Renal cortical epithelial cell (primary cell): ENCODE measurements at regions not wholly inside any gene's neighbourhood (a gene's known extent, or its start where the extent isn't known, plus 50 kb on each side); places are given as distances from the start of the nearest gene placed in this dataset.
"Not testable (repeated sequence)": the region's sequence is repeated elsewhere in the genome, so short reads cannot be mapped to it uniquely, and the experiment has no call there.

Experiments used
- DNase-seq: peaks from one replicate; pipeline ENCODE4 v3.0.0-alpha.2; 2011; ENCODE audit warnings: low read depth

GRCh38 chr4:100340512-100341485 lies 150.5 kb upstream of the DDIT4L start:
- peak; percentile 78 for DNase-seq

GRCh38 chr4:100339870-100340269 lies 149.6 kb upstream of the DDIT4L start:
- DNase-seq: no peak

DNA sequence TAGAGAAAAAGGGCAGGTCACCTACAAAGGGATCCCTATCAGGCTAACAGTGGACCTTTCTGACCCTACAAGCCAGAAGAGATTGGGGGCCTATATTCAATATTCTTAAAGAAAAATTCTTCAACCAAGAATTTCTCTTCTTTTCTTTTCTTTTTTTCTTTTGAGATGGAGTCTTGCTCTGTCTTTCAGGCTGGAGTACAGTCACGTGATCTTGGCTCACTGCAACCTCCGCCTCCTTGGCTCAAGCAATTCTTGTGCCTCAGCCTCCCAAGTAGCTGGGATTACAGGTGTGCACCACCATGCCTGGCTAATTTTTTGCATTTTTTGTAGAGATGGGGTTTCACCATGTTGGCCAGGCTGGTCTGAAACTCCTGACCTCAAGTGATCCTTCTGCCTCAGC lies 143.2 kb upstream of the DDIT4L start:
- DNase-seq: not testable (repeated sequence)

DNA sequence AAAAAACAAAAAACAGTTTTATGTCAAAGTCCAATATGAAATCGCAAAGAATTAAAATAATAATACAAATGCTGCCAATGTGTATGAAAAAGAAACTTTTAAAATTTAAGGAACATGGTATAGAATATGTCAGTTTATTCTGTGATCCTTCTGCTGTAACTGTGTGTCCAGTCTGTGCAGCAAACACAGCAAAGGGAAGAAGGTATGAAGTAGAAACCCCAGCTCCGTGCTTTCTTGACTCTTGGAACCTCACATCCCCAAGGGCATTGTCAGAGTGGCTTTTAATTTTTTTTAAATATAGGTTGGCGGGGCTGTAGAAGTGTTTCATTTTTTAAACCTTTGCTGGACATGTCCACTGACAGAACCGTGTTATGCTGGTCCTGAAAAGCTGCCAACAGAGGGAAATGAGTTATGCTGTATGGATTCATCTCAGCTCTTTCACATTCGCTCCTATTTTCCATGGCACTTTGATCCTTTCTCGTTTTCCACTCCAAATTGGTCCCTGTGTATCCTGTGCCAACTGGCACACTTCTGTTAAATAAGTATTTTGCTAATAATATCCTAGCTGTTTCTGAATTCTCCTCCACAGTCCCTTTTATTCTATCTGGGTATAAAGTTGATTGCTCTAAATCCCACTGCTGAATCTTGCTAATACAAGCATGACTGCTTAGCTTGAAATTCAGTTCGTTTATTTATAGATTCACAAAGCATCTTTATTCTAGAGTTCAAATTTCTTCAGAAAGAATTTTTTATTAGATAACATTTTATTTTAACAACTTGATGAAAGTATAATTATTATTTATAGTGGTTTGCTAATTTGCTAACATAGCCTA lies 127.0 kb upstream of the DDIT4L start:
- no peak for DNase-seq

DNA sequence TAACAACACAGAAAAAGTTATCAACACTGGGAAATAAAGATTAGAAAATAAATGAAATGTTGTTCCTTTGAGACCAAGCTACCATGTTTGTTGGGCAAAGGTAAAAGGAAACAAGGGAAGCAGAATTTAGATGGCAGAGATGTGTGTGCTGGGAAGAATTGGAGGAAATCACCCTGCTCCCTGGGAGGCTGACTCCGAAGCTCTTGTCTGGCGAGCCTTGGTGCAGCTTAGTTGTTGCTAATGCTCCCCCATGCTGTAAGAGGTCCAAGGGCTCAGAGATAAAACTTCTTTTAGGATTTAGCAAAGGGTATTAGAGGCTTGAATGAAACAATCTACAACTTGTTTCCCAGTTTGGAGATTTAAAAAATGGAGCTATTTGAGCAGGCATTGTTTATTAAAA lies 123.8 kb upstream of the DDIT4L start:
- no peak for DNase-seq

DNA sequence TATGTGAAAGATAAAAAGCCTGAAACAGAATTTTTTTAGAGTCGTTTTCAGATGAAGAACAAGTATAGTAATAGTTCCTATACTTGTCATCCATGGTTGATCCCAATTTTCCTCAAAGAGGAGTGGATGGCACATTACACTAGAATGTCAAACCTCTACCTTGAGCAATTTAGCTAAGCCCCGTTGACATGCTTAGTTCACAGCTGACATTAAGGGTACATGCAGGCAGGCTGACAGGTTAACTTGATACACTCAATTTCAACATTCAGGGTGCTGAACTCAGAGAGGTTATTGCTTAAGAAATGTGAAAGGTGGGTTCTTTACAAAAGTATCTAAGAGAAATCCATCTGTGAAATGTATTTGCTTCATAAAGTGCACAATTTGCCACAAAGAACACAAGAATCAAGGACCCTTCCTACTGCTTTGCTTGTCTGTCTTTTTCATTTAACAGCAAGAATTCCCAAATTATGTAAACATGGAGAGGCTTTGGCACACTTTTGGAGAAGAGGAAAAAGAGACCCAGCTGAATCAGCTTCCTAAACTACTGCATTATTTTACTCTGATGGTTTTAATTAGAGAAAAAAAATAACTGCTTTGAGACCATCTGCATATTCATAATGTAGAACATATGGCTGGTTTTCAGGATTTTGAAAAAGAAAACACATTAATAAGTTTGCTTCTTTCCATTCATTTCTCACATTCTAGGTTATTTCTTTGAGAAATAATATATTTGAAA lies 122.5 kb upstream of the DDIT4L start:
- DNase-seq: no peak

GRCh38 chr4:100311181-100311580 lies 120.9 kb upstream of the DDIT4L start:
- DNase-seq: peak; percentile 42

DNA sequence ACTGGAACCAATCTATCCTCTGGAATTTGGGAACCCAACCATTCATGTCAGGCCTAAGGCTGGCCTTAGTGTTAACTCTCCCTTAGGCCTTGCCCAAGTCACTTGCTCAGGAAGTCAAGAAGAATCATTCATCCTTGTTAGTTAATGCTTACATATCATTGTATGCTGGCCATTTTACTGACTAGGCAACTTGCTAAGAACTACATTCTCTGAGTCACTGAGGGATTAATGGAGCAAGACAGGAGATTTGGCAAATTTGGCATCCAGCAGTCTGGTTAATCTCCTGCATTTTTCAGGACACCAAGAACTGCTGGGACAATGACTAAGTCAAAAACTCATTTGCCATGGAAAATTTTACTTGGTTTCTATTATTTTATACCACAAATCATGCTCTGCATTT lies 115.8 kb upstream of the DDIT4L start:
- DNase-seq: peak; percentile 98

DNA sequence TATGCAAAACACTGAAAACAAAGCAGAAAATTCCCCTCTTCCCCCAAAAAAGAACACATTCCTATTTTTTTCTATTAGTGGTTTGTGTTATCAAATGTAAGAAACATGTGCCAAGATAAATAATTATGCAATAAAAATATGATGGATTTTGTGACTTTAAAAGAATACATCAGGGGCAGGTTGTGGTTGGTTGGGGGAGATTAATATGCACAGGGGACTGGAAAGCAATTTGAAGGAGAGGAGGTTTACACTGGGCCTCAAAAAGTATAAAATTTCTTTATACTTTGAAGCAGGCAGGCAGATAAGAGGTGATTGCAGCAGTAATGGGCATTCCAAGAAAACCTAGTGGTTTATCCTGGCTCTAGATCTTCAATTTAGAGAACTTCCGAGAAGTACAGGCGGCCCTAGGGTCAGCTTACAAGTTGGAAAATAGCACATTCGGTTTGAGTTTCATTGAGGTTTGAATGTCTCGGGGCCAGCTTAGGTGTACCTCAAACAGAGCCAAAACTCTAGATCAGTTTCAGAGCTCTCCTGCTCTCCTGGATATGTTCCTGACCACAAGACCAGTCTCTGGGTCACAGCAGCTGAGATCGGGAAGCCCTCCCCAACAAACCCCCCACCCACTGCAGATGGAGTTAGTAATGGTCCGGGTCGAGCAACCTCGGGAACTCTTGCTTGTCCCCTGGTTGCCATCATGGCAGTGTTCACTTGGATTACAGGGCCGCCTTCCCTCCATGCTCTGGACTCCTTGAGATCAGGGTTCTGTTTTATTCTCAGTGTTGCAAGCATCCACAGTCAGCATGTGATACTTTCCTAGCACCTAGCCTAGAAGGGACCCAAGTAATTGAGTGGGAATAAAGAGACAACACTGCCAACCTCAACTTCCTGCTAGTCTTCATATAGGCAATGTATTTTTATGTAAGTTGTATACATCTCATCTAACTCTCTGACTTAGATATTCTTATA lies 112.1 kb upstream of the DDIT4L start:
- DNase-seq: no peak

- DNase-seq: peak; percentile 95
These were observed 109.0 kb upstream of the DDIT4L start for GRCh38 chr4:100299046-100299840.

GRCh38 chr4:100295792-100296191 lies 105.5 kb upstream of the DDIT4L start:
- DNase-seq: no peak

DNA sequence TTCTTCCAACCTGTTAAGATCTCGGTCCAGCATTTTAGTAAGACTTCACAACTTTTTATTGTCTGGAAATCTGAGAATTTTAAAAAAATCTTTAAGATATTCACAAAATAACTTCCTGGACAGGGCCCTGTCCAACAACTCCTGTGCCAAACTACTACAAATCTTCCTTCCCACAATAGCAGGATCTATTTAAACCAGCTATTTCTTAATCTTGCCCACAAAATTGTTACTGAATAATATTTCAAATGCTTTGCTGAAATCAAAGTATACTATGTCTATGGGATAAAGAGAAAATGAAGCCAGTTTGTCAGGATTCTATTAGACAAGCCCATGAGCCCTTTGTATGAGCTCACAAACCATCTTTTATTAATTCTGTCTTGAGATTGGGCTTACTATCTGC lies 104.1 kb upstream of the DDIT4L start:
- no peak for DNase-seq

- peak; percentile 44 for DNase-seq
These were observed 100.3 kb upstream of the DDIT4L start for GRCh38 chr4:100290585-100290984.

DNA sequence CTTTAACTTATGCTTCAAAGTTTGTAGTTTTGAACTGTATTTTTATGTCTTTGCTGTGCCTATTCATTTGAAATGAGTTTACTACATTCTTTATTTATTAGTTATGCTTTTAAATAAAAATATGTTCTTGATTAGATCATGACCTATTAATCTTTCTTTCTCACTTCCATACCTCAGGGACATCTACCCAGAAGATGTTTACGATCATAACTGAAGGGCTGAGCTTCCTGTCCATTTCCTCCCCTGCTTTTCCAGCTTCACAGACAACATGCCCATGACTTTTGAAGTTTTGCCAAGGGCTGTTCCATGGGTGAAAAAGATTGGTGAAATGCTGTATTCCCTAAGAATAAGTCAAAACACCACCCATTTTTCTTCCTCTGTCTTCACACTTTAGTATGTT lies 99.7 kb upstream of the DDIT4L start:
- no peak for DNase-seq

- DNase-seq: peak; percentile 83
These were observed 99.2 kb upstream of the DDIT4L start for GRCh38 chr4:100289530-100289888.

DNA sequence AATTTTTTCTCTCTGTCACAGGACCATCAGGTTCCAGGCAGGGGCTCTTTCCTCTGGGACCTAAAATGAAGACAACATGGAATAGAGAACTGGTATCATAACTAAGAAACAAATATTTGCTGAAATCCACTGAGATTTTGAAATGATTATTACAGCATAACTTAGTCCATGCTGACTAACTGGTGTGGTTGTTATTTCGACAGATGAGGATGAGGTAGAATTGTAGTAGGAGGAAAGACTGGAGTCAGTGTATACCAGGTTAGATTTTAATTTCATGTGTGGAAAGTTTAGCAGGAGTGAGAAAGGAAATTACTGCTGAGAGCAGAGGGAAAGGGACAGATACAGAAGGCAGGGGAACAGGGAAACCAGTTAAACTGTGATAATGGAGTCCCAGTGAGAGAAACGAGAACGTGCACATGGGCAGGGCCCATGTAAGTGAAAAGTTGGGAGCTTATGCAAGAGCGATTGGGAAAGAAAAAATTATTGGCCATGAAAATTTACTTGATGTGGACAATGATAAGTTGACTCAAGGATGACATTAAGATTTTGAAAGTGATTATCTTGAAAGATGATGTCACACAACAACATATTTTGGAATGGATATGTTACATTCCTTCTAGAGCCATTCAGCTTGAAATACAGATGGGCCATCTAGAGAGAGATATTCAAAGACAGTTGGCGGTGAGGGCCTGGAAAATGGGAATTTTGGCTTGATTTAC lies 98.7 kb upstream of the DDIT4L start:
- DNase-seq: no peak

DNA sequence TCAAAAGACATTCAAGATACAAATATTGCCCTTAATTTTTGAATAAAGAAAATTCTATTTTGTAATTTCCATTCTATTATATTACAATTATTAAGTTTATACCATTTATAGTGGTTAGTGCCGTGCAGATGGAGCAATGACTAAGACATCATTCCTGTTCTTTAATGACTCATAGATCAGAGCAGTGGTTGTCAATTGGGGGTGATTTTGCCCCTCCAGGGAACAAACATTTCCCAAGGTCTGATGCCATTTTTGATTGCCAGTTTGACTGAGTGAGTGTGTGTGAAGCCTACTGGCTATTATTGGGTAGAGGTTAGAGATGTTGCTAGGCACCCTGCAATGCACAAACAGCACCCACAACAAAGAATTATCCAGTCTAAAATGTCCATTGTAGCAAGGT lies 97.9 kb upstream of the DDIT4L start:
- DNase-seq: peak; percentile 89

DNA sequence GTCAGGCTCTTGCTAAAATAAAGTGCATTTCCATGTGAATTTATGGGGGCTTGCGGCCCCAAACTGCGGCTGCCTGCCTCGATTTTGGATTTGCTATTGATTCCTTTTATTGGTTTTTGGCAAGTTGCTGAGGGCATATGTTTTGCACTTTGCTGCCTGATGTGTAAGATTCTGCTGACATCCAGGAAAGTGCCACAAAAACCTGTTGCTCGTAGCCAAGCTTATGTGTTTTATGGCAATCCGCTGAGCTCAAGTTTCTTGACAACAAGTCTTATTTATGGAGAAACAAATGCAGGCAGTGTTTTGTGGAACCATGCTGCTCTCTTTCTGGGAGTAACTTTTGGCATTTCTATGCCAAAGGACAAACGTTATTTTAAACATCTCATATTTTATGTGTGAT lies 97.3 kb upstream of the DDIT4L start:
- no peak for DNase-seq

DNA sequence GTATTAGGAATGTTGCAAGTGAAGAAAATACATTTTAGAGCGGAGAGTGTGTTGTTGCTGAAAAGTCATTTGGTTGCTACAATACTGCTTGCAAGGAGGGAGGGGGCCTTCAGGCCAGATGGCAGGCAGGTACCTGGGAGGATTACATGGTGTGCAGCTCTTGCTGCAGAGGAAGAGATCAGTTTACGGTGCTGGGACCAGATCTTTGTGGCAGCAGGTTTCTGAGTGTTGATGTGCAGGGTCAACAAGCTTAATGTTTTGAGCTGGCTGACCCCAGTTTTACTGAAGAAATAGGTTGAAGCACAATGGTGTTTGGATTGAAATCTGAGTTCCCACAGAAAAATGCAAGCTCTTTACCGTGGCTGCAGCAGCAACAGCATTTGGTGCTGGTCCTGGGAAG lies 96.4 kb upstream of the DDIT4L start:
- DNase-seq: no peak

DNA sequence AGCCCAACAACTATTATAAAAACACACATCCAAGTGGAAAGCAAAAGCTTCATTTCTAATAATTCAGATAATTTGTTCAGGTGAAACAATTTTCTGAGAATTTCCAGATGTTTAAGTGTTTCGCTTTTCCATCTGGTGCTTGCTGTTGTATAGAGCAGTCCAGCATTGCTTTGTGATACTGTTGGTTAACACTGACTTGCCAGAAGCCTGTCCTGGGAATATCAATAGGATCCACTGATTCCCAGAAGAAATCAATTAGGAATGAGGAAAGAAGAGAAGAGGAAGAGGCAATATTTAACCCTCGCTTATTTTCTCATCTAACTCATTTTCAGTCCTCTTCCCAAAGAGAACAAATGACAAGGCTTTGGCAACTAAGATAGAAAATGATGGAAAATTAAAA lies 94.9 kb upstream of the DDIT4L start:
- no peak for DNase-seq
